Gastroesophageal sphincter (tissue), 3 donors: ENCODE measurements at regions not wholly inside any gene's neighbourhood (a gene's known extent, or its start where the extent isn't known, plus 50 kb on each side); places are given as distances from the start of the nearest gene placed in this dataset.

ENCODE experiments used
- CTCF ChIP-seq, 4 experiments: fragments of 200-600 bp in 2 of 4; fragments of 450-650 bp in 2 of 4; sonication (generic) in 1 of 4; IDR thresholded peaks; one replicate each; pipeline ENCODE4 v1.5.1; 2017 to 2019; ENCODE audit warnings: antibody characterized with exemption in 4 of 4, mild to moderate bottlenecking in 2 of 4, moderate library complexity in 2 of 4
- EP300 ChIP-seq: sonication (generic); formaldehyde crosslinking; IDR thresholded peaks from one replicate; pipeline ENCODE4 v1.6.1; 2017; ENCODE audit warnings: antibody characterized with exemption, mild to moderate bottlenecking
- POLR2A ChIP-seq, 2 donors: fragments of 450-650 bp; IDR thresholded peaks; one replicate each; pipeline ENCODE4 v1.6.1; 2017; ENCODE audit warnings: antibody characterized with exemption in 2 of 2, mild to moderate bottlenecking in 2 of 2, moderate library complexity in 1 of 2

GRCh38 chr4:114082348-114082747 is 102.9 kb upstream of the ARSJ start:
- no peak for TF ChIP-seq CTCF (IDR thresholded peaks at IDR 0.05)
- no peak for TF ChIP-seq POLR2A (IDR thresholded peaks at IDR 0.05)
- TF ChIP-seq EP300 = no peak
